ENCODE measurements at regions not wholly inside any gene's neighbourhood (a gene's known extent, or its start where the extent isn't known, plus 50 kb on each side); places are given as distances from the start of the nearest gene placed in this dataset.

DNA sequence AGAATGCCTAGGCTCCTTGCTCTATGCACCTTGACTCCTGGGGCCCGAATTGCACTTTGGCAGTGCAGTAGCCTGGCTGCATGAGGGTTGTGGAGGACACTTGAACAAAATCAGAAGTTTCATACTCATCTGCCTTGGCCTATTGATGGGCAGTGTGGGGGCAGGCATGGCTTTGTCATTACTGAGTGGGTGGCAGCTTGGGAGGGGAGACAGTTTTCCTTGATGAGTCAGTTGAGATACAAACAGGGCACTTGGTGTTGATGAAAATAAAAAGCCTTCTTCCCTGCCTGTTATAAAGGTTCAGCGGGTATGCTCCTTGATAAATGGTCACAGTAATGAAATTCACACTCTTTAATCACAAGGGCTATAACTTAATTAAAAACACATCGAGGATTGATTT lies 126.8 kb upstream of the MAMLD1 start:
- TF ChIP-seq, protein P1, sequence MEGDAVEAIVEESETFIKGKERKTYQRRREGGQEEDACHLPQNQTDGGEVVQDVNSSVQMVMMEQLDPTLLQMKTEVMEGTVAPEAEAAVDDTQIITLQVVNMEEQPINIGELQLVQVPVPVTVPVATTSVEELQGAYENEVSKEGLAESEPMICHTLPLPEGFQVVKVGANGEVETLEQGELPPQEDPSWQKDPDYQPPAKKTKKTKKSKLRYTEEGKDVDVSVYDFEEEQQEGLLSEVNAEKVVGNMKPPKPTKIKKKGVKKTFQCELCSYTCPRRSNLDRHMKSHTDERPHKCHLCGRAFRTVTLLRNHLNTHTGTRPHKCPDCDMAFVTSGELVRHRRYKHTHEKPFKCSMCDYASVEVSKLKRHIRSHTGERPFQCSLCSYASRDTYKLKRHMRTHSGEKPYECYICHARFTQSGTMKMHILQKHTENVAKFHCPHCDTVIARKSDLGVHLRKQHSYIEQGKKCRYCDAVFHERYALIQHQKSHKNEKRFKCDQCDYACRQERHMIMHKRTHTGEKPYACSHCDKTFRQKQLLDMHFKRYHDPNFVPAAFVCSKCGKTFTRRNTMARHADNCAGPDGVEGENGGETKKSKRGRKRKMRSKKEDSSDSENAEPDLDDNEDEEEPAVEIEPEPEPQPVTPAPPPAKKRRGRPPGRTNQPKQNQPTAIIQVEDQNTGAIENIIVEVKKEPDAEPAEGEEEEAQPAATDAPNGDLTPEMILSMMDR (IDR thresholded peaks at IDR 0.05): no peak
- TF ChIP-seq POLR2A (IDR thresholded peaks at IDR 0.05): no peak
